ENCODE measurements at regions not wholly inside any gene's neighbourhood (a gene's known extent, or its start where the extent isn't known, plus 50 kb on each side); places are given as distances from the start of the nearest gene placed in this dataset.

DNA sequence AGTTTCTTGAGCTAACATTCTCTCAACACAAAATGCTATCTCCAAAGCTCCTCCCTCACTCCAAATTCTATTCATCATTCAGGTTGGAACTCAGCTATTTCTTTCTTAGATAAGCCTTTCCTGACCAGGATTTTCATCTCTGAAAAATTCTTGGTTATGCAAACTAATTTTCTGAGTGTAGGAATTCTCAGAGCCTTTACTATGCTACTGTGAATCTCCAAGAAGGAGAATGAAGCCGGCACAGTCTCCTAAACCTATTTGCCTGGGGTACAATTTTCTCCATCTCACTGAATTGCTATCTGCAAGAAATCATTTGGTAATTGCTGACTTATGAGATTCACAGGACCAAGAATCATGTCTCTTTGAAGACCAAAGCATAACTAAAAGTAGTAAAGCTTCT, 325.9 kb upstream of the ESRRG start:
- no peak for TF ChIP-seq CTCF (conservative IDR thresholded peaks at IDR 0.05; ENCODE audit: low read depth, low read length)
- no peak for TF ChIP-seq FOS (IDR thresholded peaks at IDR 0.05; ENCODE audit: low read depth, low read length)
- TF ChIP-seq, protein P1, sequence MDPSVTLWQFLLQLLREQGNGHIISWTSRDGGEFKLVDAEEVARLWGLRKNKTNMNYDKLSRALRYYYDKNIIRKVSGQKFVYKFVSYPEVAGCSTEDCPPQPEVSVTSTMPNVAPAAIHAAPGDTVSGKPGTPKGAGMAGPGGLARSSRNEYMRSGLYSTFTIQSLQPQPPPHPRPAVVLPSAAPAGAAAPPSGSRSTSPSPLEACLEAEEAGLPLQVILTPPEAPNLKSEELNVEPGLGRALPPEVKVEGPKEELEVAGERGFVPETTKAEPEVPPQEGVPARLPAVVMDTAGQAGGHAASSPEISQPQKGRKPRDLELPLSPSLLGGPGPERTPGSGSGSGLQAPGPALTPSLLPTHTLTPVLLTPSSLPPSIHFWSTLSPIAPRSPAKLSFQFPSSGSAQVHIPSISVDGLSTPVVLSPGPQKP (IDR thresholded peaks at IDR 0.05; ENCODE audit: borderline replicate concordance, low read depth, low read length) = no peak

All from IMR-90 (cell line).